RWPE2 (cell line): ENCODE measurements at regions not wholly inside any gene's neighbourhood (a gene's known extent, or its start where the extent isn't known, plus 50 kb on each side); places are given as distances from the start of the nearest gene placed in this dataset.

Experiments used
- ATAC-seq: fragments of 200-7000 bp; cut with Tn5 transposase; 3 replicates; pipeline ENCODE4 v1.9.1; 2021; ENCODE audit warnings: low read depth
- DNase-seq: peaks from one replicate; pipeline ENCODE4 v3.0.0-alpha.2; 2020; ENCODE audit warnings: low spot score
- H3K27ac ChIP-seq: fragments of 450-650 bp; 2 replicates; pipeline ENCODE4 v1.5.1; 2017; ENCODE audit warnings: mild to moderate bottlenecking; ENCODE audit not compliant: poor library complexity, severe bottlenecking
- H3K27me3 ChIP-seq: fragments of 250-450 bp; sonication (Bioruptor Pico); 2 replicates; pipeline ENCODE4 v1.5.1; 2021; ENCODE audit warnings: mild to moderate bottlenecking, moderate library complexity; ENCODE audit not compliant: insufficient read depth, poor library complexity, severe bottlenecking
- H3K36me3 ChIP-seq: fragments of 250-450 bp; sonication (Bioruptor Pico); 2 replicates; pipeline ENCODE4 v1.5.1; 2020; ENCODE audit warnings: low read depth, mild to moderate bottlenecking, moderate library complexity
- H3K4me1 ChIP-seq: fragments of 250-450 bp; sonication (Bioruptor Pico); 2 replicates; pipeline ENCODE4 v1.5.1; 2021; ENCODE audit warnings: mild to moderate bottlenecking, moderate library complexity; ENCODE audit not compliant: insufficient read depth, poor library complexity, severe bottlenecking
- H3K4me3 ChIP-seq: fragments of 250-450 bp; sonication (Bioruptor Pico); 2 replicates; pipeline ENCODE4 v1.5.1; 2021; ENCODE audit warnings: mild to moderate bottlenecking, moderate library complexity; ENCODE audit not compliant: severe bottlenecking
- H3K9me3 ChIP-seq: fragments of 250-450 bp; sonication (Bioruptor Pico); 2 replicates; pipeline ENCODE4 v1.5.1; 2021; ENCODE audit warnings: mild to moderate bottlenecking, moderate library complexity; ENCODE audit not compliant: severe bottlenecking
- CTCF ChIP-seq: fragments of 450-650 bp; IDR thresholded peaks from one replicate; pipeline ENCODE4 v1.5.1; 2017; ENCODE audit warnings: mild to moderate bottlenecking, moderate library complexity; ENCODE audit not compliant: poor library complexity, severe bottlenecking

GRCh38 chr10:124165311-124165710 lies 71.9 kb upstream of the CHST15 start:
- no peaks in the 10 kb centered on the region for H3K27me3 ChIP-seq
- H3K4me1 ChIP-seq, result no peaks in the 10 kb centered on the region
- H3K4me3 ChIP-seq, result no peak overlapping the region
- no peak for DNase-seq
- no peak overlapping the region for H3K27ac ChIP-seq
- TF ChIP-seq CTCF, result no peak
- H3K36me3 ChIP-seq, result no peaks in the 10 kb centered on the region
- no peak for ATAC-seq
- no peaks in the 10 kb centered on the region for H3K9me3 ChIP-seq

GRCh38 chr10:124164264-124164663 lies 70.9 kb upstream of the CHST15 start:
- no peak overlapping the region for H3K27ac ChIP-seq
- no peaks in the 10 kb centered on the region for H3K27me3 ChIP-seq

GRCh38 chr10:124162774-124163354 lies 69.5 kb upstream of the CHST15 start:
- ATAC-seq (no peak), DNase-seq (peak; percentile 6)
- Histone ChIP-seq H3K9me3 (no peaks in the 10 kb centered on the region), H3K27ac (no peak overlapping the region), H3K27me3 (no peaks in the 10 kb centered on the region), H3K36me3 (no peaks in the 10 kb centered on the region), H3K4me3 (no peak overlapping the region), H3K4me1 (no peaks in the 10 kb centered on the region)
- TF ChIP-seq CTCF, result no peak

More at GRCh38 chr10:124164264-124164663, 70.9 kb upstream of the CHST15 start:
- no peak for DNase-seq
- H3K4me3 ChIP-seq, result no peak overlapping the region
- no peaks in the 10 kb centered on the region for H3K9me3 ChIP-seq
- no peak for ATAC-seq
- no peaks in the 10 kb centered on the region for H3K36me3 ChIP-seq
- no peaks in the 10 kb centered on the region for H3K4me1 ChIP-seq
- no peak for TF ChIP-seq CTCF

GRCh38 chr10:124162136-124162535 lies 68.7 kb upstream of the CHST15 start:
- H3K4me1 ChIP-seq, result no peaks in the 10 kb centered on the region
- no peaks in the 10 kb centered on the region for H3K27me3 ChIP-seq
- H3K9me3 ChIP-seq, result no peaks in the 10 kb centered on the region
- ATAC-seq (no peak), DNase-seq (no peak)
- H3K4me3 ChIP-seq, result no peak overlapping the region
- no peaks in the 10 kb centered on the region for H3K36me3 ChIP-seq
- TF ChIP-seq CTCF, result no peak
- H3K27ac ChIP-seq, result no peak overlapping the region

- Histone ChIP-seq H3K36me3 (no peaks in the 10 kb centered on the region), H3K9me3 (no peaks in the 10 kb centered on the region), H3K4me1 (no peaks in the 10 kb centered on the region), H3K4me3 (no peak overlapping the region), H3K27me3 (no peaks in the 10 kb centered on the region), H3K27ac (no peak overlapping the region)
- TF ChIP-seq CTCF, result no peak
- ATAC-seq, result no peak
- no peak for DNase-seq
Measured at GRCh38 chr10:124161601-124162000, 68.2 kb upstream of the CHST15 start.
